Testis (tissue), 2 donors: ENCODE measurements at regions not wholly inside any gene's neighbourhood (a gene's known extent, or its start where the extent isn't known, plus 50 kb on each side); places are given as distances from the start of the nearest gene placed in this dataset.

Source experiments
- POLR2A ChIP-seq: fragments of 450-650 bp; IDR thresholded peaks from one replicate; pipeline ENCODE4 v1.6.1; 2017; ENCODE audit warnings: antibody characterized with exemption, mild to moderate bottlenecking, moderate library complexity
- TF ChIP-seq, protein P1 (sequence below), 3 experiments: fragments of 450-650 bp in 2 of 3; fragments of 200-600 bp in 1 of 3; sonication (generic) in 1 of 3; IDR thresholded peaks; one replicate each; pipeline ENCODE4 v1.5.1; 2016 to 2019; ENCODE audit warnings: antibody characterized with exemption in 3 of 3, mild to moderate bottlenecking in 2 of 3, moderate library complexity in 1 of 3

DNA sequence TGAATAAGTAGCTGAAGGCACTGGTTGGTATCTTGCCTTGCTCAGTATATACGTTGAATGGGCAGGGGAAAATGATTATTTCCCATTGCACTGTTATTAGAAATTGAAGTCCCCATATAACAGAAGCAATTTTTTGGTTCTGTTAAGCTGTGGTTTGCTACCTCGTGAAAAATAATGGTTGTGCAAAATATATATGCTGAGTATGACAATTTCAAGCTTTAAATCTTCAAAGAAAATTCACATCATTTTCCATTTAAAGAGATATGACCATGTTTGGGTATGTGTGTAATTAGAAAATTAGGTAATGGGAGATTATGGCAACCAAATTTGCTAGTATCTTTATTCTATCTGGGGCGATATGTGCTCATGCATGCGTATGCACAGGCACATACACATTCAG lies 139.8 kb downstream of the DMAC1 start:
- no peak for TF ChIP-seq POLR2A
- TF ChIP-seq, protein P1, sequence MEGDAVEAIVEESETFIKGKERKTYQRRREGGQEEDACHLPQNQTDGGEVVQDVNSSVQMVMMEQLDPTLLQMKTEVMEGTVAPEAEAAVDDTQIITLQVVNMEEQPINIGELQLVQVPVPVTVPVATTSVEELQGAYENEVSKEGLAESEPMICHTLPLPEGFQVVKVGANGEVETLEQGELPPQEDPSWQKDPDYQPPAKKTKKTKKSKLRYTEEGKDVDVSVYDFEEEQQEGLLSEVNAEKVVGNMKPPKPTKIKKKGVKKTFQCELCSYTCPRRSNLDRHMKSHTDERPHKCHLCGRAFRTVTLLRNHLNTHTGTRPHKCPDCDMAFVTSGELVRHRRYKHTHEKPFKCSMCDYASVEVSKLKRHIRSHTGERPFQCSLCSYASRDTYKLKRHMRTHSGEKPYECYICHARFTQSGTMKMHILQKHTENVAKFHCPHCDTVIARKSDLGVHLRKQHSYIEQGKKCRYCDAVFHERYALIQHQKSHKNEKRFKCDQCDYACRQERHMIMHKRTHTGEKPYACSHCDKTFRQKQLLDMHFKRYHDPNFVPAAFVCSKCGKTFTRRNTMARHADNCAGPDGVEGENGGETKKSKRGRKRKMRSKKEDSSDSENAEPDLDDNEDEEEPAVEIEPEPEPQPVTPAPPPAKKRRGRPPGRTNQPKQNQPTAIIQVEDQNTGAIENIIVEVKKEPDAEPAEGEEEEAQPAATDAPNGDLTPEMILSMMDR (IDR thresholded peaks at IDR 0.05) = no peak
